ENCODE measurements at regions not wholly inside any gene's neighbourhood (a gene's known extent, or its start where the extent isn't known, plus 50 kb on each side); places are given as distances from the start of the nearest gene placed in this dataset.

GRCh38 chr2:441258-442022, 153.5 kb upstream of the ALKAL2 start:
- no peaks in the 10 kb centered on the region for H3K27me3 Mint-ChIP-seq
- DNase-seq, result no peak

DNA sequence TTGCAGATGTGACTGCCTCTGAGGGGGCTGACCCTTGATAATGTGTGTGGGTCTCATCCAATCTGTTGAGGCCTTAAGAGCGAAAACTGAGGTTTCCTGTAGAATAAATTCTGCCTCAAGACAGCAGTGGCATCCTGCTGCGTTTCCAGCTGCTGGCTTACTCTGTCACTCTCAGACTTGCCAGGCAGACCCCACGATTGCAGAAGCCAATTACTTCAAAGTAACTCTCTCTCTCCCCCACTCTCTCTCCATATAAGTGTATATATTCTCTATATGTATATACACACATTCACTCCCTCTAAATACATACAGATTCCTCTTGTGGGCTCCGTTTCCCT, 152.5 kb upstream of the ALKAL2 start:
- Mint-ChIP-seq H3K4me3 (no peak overlapping the region), H3K9me3 (no peaks in the 10 kb centered on the region), H3K27me3 (no peaks in the 10 kb centered on the region), H3K4me1 (peaks cover 27% of the 10 kb centered on the region), H3K36me3 (ENCODE audit: low read depth) (no peaks in the 10 kb centered on the region), H3K27ac (no peak overlapping the region)
- CTCF ChIA-PET, result no interaction called here
- DNase-seq, result no peak
- POLR2A ChIA-PET, result no interaction called here

More at GRCh38 chr2:441258-442022, 153.5 kb upstream of the ALKAL2 start:
- no peaks in the 10 kb centered on the region for H3K36me3 Mint-ChIP-seq (ENCODE audit: low read depth)
- CTCF ChIA-PET, result no interaction called here
- no peak overlapping the region for H3K4me3 Mint-ChIP-seq
- H3K4me1 Mint-ChIP-seq, result peaks cover 30% of the 10 kb centered on the region
- no peak overlapping the region for H3K27ac Mint-ChIP-seq
- H3K9me3 Mint-ChIP-seq, result no peaks in the 10 kb centered on the region
- POLR2A ChIA-PET, result no interaction called here

DNA sequence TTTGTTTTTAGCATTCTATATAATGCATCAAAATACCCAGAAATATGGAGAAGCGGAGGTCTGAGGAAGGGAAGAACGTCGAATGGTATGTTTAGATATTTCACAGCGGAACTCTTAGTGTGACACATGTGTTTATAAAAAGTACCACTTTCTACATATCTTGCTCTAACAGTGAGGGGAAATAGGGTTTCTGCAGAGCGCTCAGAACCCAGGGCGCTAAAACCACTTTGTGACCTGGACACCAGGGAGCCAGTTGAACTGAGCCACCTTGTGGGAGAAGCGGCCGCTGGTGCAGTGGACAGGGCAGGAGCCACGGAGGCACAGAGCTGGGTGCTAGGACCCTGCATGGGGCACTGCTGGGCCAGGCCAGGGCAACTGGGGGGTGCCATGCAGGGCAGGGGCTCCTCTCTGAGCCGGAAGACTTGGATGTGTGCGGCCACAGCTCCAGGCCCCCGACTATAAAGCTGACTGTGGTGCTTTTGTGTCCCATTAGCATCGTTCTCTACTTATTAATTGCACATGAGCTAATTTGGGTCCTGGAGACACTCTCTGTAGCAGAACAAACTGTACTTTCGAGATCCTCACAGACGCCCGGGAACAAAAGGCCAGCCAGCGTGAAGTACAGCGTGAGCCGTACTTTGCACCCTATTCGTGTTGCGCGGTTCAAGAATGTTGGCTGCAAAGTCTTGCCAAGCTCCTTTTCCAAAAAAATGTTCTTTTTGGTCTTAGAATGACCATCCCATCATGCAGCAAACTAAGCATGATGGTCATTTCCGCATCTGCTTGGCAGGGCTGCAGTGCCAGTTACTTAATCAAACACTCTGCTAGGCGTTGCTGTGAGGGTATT, 151.9 kb upstream of the ALKAL2 start:
- Mint-ChIP-seq H3K27ac (no peak overlapping the region), H3K36me3 (ENCODE audit: low read depth) (no peaks in the 10 kb centered on the region), H3K4me1 (peaks cover 26% of the 10 kb centered on the region), H3K9me3 (no peaks in the 10 kb centered on the region), H3K27me3 (no peaks in the 10 kb centered on the region), H3K4me3 (no peak overlapping the region)
- DNase-seq, result no peak
- ChIA-PET CTCF (no interaction called here), POLR2A (no interaction called here)

GRCh38 chr2:439077-439476, 151.2 kb upstream of the ALKAL2 start:
- Mint-ChIP-seq H3K27me3 (no peaks in the 10 kb centered on the region), H3K36me3 (ENCODE audit: low read depth) (no peaks in the 10 kb centered on the region), H3K9me3 (no peaks in the 10 kb centered on the region), H3K4me1 (peaks cover 27% of the 10 kb centered on the region), H3K4me3 (no peak overlapping the region), H3K27ac (no peak overlapping the region)
- ChIA-PET CTCF (no interaction called here), POLR2A (no interaction called here)
- no peak for DNase-seq

DNA sequence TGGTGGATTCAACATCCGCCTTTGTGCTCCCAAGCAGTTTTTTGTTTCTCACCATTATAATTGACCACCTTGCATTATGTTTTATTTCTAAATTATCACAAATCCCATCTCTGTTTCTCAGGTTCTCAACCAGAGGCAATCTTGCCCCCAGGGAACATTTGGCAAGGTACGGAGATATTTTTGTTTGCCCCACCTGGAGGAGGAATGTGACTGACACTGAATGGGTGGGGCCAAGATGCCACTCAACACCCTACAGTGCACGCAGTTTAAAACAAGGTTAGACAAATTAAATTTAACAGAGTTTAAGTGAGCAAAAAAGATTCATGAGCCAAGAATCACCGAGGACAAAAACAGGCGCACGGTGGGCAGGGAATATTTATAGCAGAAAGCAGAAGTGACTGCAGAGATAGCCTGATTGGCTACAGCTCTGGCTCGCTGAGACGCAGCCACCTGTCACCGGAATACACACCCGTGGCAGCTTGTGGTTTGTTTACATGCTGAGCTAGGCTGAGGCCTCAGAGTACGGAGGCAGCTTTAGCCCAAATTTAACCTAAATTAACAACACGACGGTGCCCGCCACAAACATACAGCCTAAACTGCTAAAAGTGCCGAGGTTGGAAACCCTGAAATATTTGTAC, 150.0 kb upstream of the ALKAL2 start:
- peak overlapping the region; percentile 65 for H3K4me3 Mint-ChIP-seq
- H3K27ac Mint-ChIP-seq, result peak overlapping the region; percentile 65
- DNase-seq, result peak; percentile 81
- no peaks in the 10 kb centered on the region for H3K9me3 Mint-ChIP-seq
- no peaks in the 10 kb centered on the region for H3K27me3 Mint-ChIP-seq
- peaks cover 26% of the 10 kb centered on the region for H3K4me1 Mint-ChIP-seq
- ChIA-PET CTCF (interaction anchor here (1.1 kb wide), 1 partner anchor 8 kb away, joined by 6 read pairs; no protein-coding TSS in a partner anchor), POLR2A (interaction anchor here (1.0 kb wide), 1 partner anchor 44 kb away, joined by 3 read pairs; no protein-coding TSS in a partner anchor)
- no peaks in the 10 kb centered on the region for H3K36me3 Mint-ChIP-seq (ENCODE audit: low read depth)

GRCh38 chr2:437180-437579, 149.3 kb upstream of the ALKAL2 start:
- Mint-ChIP-seq H3K27me3 (no peaks in the 10 kb centered on the region), H3K27ac (no peak overlapping the region), H3K9me3 (no peaks in the 10 kb centered on the region), H3K4me3 (peak overlapping the region; percentile 65), H3K4me1 (peaks cover 26% of the 10 kb centered on the region), H3K36me3 (ENCODE audit: low read depth) (no peaks in the 10 kb centered on the region)
- no peak for DNase-seq
- POLR2A ChIA-PET, result interaction anchor here (1.0 kb wide), 1 partner anchor 43 kb away, joined by 3 read pairs; no protein-coding TSS in a partner anchor
- CTCF ChIA-PET, result no interaction called here

- H3K27ac Mint-ChIP-seq, result no peak overlapping the region
- no peaks in the 10 kb centered on the region for H3K9me3 Mint-ChIP-seq
- H3K36me3 Mint-ChIP-seq (ENCODE audit: low read depth), result no peaks in the 10 kb centered on the region
- no peak for DNase-seq
- POLR2A ChIA-PET, result no interaction called here
- H3K4me1 Mint-ChIP-seq, result peaks cover 23% of the 10 kb centered on the region
- no peaks in the 10 kb centered on the region for H3K27me3 Mint-ChIP-seq
- CTCF ChIA-PET, result no interaction called here
- no peak overlapping the region for H3K4me3 Mint-ChIP-seq
Observed at GRCh38 chr2:436205-436604, 148.3 kb upstream of the ALKAL2 start.

GRCh38 chr2:434625-435024, 146.7 kb upstream of the ALKAL2 start:
- no peaks in the 10 kb centered on the region for H3K27me3 Mint-ChIP-seq
- ChIA-PET POLR2A (no interaction called here), CTCF (interaction anchor here (0.6 kb wide), 1 partner anchor 1124 kb away, joined by 8 read pairs; no protein-coding TSS in a partner anchor)
- peaks cover 31% of the 10 kb centered on the region for H3K4me1 Mint-ChIP-seq
- H3K9me3 Mint-ChIP-seq, result no peaks in the 10 kb centered on the region
- no peak overlapping the region for H3K4me3 Mint-ChIP-seq
- no peak overlapping the region for H3K27ac Mint-ChIP-seq
- no peak for DNase-seq
- H3K36me3 Mint-ChIP-seq (ENCODE audit: low read depth), result no peaks in the 10 kb centered on the region

GRCh38 chr2:433216-433615, 145.3 kb upstream of the ALKAL2 start:
- POLR2A ChIA-PET, result no interaction called here
- Mint-ChIP-seq H3K4me3 (no peak overlapping the region), H3K4me1 (peaks cover 32% of the 10 kb centered on the region), H3K36me3 (ENCODE audit: low read depth) (no peaks in the 10 kb centered on the region), H3K27ac (no peak overlapping the region), H3K9me3 (no peaks in the 10 kb centered on the region), H3K27me3 (no peaks in the 10 kb centered on the region)
- no peak for DNase-seq
- CTCF ChIA-PET, result no interaction called here

DNA sequence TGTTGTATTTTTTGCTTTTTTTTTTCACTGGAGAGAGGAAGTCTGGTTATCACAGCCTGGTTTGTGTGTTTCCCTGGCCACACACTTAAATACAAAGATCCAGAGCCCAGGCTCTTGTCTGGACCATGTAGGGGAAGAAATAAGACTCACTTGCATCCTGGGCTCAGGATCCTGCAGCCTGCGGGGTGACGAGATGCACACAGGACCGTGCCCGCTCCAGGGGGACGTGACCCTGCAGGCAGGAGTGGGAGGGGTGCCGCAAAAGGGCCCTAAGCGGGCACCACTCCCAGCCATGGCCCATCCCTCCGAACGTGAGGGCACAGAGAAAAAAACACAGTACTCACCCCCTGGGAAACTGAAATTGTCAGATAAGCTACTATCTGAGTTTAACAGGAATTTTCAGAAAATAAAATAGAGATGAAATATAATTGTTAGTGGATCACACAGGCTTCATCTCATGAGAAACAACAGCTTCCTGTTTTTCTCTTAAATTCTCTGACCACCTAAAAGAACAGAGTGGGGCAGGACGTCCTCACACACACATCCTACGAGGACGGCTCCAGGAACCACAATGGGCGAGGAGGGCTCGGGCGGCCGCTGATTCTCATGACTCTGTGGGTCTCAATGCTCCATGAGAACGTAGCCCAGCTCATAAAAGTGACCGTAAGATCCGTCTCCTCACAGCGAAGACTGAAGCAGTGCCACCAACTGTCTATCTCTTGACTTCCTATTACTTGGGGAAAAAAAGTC, 142.6 kb upstream of the ALKAL2 start:
- Mint-ChIP-seq H3K36me3 (ENCODE audit: low read depth) (no peaks in the 10 kb centered on the region), H3K27me3 (no peaks in the 10 kb centered on the region), H3K4me3 (peak overlapping the region; percentile 52), H3K9me3 (no peaks in the 10 kb centered on the region), H3K27ac (peak overlapping the region; percentile 74), H3K4me1 (peaks cover 23% of the 10 kb centered on the region)
- ChIA-PET POLR2A (interaction anchor here (1.0 kb wide), 1 partner anchor 37 kb away, joined by 3 read pairs; no protein-coding TSS in a partner anchor), CTCF (interaction anchor here (1.1 kb wide), 1 partner anchor 8 kb away, joined by 6 read pairs; no protein-coding TSS in a partner anchor)
- DNase-seq, result no peak

DNA sequence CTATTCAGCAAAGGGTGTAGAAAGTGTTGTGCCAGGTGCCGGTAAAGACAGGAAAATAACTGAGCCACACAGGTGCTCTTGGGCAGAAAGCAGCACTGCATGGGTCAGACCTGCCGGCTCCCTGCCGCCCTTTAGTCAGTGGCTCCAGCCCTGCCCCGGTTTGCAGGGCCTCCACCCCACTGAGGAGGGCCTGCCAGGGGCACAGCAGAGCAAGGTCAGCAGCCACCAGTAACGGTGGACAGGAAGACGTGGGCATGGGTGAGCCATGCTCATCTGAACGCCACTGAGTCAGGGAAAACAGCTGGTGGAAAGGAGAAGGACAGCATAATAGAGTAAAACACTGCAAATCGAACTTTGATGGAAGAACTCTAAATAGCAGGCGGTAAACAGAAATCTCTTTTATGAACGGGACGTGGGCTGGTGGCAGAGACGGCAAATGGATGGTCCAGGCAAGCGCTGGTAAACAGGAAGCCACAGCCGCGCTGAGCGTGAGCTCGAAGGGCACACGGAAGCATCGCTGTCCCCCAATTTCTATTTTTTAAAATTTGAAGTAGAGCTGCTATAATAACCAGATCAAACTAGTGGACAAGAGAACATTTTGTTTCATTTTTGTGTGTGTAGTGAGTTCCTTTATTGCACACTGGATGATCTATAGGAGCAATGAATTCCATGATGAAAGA, 141.8 kb upstream of the ALKAL2 start:
- H3K9me3 Mint-ChIP-seq, result no peaks in the 10 kb centered on the region
- no peaks in the 10 kb centered on the region for H3K36me3 Mint-ChIP-seq (ENCODE audit: low read depth)
- ChIA-PET POLR2A (interaction anchor here (1.0 kb wide), 1 partner anchor 36 kb away, joined by 3 read pairs; no protein-coding TSS in a partner anchor), CTCF (interaction anchor here (1.1 kb wide), 1 partner anchor 8 kb away, joined by 6 read pairs; no protein-coding TSS in a partner anchor)
- H3K27me3 Mint-ChIP-seq, result no peaks in the 10 kb centered on the region
- peak overlapping the region; percentile 52 for H3K4me3 Mint-ChIP-seq
- DNase-seq, result peak; percentile 39
- peak overlapping the region; percentile 74 for H3K27ac Mint-ChIP-seq
- peaks cover 20% of the 10 kb centered on the region for H3K4me1 Mint-ChIP-seq

GRCh38 chr2:429142-429541, 141.3 kb upstream of the ALKAL2 start:
- no peak overlapping the region for H3K4me3 Mint-ChIP-seq
- POLR2A ChIA-PET, result no interaction called here
- DNase-seq, result no peak
- no peaks in the 10 kb centered on the region for H3K27me3 Mint-ChIP-seq
- H3K36me3 Mint-ChIP-seq (ENCODE audit: low read depth), result no peaks in the 10 kb centered on the region
- no peaks in the 10 kb centered on the region for H3K9me3 Mint-ChIP-seq
- peaks cover 20% of the 10 kb centered on the region for H3K4me1 Mint-ChIP-seq
- peak overlapping the region; percentile 74 for H3K27ac Mint-ChIP-seq
- CTCF ChIA-PET, result no interaction called here

Measured in activated CD4-positive, alpha-beta memory T cell treated with anti-CD3 and anti-CD28 coated beads, Interleukin-2, amount 10 ng/mL, durations not matched to agents 7 days and 5 days (primary cell).